ENCODE measurements at regions not wholly inside any gene's neighbourhood (a gene's known extent, or its start where the extent isn't known, plus 50 kb on each side); places are given as distances from the start of the nearest gene placed in this dataset.
A peak's percentile ranks its signal among the peaks of the same experiment; 100 is the strongest.

DNA sequence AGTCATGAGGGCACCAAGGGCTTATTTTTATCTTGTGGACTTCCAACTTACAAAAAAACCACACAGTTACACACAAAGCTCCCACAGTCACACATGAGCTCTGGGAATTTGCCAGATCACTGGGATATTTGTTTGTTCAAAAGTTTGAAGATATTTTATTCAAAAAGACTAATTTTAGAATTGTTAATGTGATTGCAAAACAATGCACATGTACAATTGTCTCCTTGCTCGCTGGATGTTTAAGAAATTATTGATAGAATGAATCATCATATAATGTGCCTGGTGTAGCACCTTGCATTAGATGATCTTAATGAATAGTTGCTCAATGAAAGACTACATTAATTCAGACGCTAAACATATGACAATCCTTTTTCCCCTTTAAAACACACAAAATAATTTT, 570.3 kb downstream of the LMO4 start:
- Histone ChIP-seq H3K9me3 (ENCODE audit: control insufficient read depth, low read depth, low read length) (no peaks in the 10 kb centered on the region), H3K27me3 (ENCODE audit: control insufficient read depth, insufficient read depth, low read length) (no peaks in the 10 kb centered on the region), H3K4me3 (ENCODE audit: low read length) (no peak overlapping the region), H3K27ac (ENCODE audit: low read length) (peak overlapping the region; percentile 70), H3K4me1 (ENCODE audit: control insufficient read depth, insufficient read depth, low read length) (peaks cover 13% of the 10 kb centered on the region), H3K36me3 (ENCODE audit: control insufficient read depth, insufficient read depth, low read length) (no peaks in the 10 kb centered on the region)
- no peak for DNase-seq
- 80% methylated on average over 1 of the region's 2 CpGs for WGBS (ENCODE audit: insufficient coverage, low lambda C conversion rate)

DNA sequence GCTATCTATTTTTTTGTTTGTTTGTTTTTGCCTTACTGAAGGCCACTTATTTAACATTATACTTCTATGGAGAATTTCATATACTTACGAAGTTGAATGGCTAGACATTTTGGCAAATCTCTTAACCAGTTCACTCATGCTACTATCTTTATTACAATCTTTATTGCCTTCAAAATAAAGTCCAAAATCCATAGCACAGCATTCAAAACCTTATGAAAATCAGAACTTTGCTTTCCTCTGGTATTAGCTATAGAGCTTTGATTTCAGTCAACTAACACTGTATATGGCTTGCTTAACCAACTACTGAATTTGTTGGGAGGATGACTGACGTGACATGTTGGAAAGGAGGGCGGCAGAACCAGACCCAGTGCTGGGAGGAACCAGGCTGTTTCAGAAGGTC, 571.1 kb downstream of the LMO4 start:
- Histone ChIP-seq H3K27me3 (ENCODE audit: control insufficient read depth, insufficient read depth, low read length) (no peaks in the 10 kb centered on the region), H3K36me3 (ENCODE audit: control insufficient read depth, insufficient read depth, low read length) (no peaks in the 10 kb centered on the region), H3K9me3 (ENCODE audit: control insufficient read depth, low read depth, low read length) (no peaks in the 10 kb centered on the region), H3K27ac (ENCODE audit: low read length) (no peak overlapping the region), H3K4me3 (ENCODE audit: low read length) (no peak overlapping the region), H3K4me1 (ENCODE audit: control insufficient read depth, insufficient read depth, low read length) (peaks cover 13% of the 10 kb centered on the region)
- DNase-seq: no peak
- 80% methylated on average over 1 of the region's 3 CpGs for WGBS (ENCODE audit: insufficient coverage, low lambda C conversion rate)

DNA sequence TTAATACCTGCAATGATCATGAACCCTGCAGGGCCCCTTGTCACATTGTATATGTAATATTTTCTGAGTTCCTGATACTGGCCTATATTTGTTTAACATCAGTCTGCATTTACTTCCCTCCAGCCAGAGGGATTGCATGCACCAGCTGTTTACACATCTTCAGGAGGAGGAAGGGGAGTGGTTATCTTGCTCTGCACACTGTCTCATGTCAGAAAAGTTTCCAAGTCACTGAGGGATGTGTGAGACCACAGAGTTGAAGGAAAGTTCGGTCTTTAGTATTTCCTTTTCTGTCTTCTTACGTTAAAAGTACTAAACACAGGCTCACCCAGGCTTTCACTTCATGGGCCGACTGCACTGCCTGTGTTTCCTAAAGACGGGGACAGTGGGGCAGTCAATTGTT, 574.1 kb downstream of the LMO4 start:
- Histone ChIP-seq H3K4me1 (ENCODE audit: control insufficient read depth, insufficient read depth, low read length) (peaks cover 12% of the 10 kb centered on the region), H3K36me3 (ENCODE audit: control insufficient read depth, insufficient read depth, low read length) (no peaks in the 10 kb centered on the region), H3K27me3 (ENCODE audit: control insufficient read depth, insufficient read depth, low read length) (no peaks in the 10 kb centered on the region), H3K9me3 (ENCODE audit: control insufficient read depth, low read depth, low read length) (no peaks in the 10 kb centered on the region), H3K27ac (ENCODE audit: low read length) (peak overlapping the region; percentile 1), H3K4me3 (ENCODE audit: low read length) (no peak overlapping the region)
- WGBS (ENCODE audit: insufficient coverage, low lambda C conversion rate): no CpG with 5 or more reads among the region's 4 CpGs
- DNase-seq: peak; percentile 59 to 77

DNA sequence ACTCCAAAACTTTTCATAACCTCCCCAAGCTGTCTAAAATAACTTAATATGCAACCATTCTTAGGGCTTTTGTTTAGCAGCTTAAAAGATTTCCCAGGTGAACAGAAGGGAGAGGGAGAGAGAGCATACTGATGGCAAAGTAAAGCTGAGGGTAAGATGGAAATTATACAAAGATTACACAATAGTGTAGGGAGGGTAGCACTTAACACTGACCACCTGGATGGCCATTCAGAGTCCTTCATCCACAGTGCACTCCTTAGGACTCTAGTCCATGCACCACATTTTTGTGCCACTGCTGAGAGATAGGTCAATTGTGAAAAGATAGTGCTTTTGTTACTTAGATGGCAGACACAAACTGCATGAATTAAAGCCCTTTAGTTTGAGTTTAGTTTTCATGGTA, 574.6 kb downstream of the LMO4 start:
- peaks cover 9% of the 10 kb centered on the region for H3K4me1 ChIP-seq (ENCODE audit: control insufficient read depth, insufficient read depth, low read length)
- H3K4me3 ChIP-seq (ENCODE audit: low read length): no peak overlapping the region

DNA sequence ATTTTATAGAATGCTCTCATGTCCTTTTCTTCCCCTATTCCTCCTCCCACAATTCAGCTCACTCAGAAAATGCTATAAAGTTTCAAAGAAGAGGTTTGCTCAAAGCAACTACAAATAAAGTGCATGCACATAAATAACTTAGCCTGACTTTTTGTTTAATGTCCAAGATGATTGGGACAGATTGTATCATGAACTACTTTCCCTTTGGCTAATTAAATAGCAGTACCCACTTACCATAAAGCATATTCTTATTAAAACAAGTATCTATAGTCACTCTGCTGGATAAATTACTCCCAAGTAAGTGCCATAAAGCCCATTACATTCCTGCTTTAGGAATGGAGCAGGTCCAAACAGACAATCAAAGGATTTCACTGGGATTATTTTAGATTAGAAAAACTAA, 576.0 kb downstream of the LMO4 start:
- H3K4me1 ChIP-seq (ENCODE audit: control insufficient read depth, insufficient read depth, low read length): peaks cover 9% of the 10 kb centered on the region
- DNase-seq: no peak
- no peak overlapping the region for H3K27ac ChIP-seq (ENCODE audit: low read length)

More for the DNA sequence above, 574.6 kb downstream of the LMO4 start:
- H3K36me3 ChIP-seq (ENCODE audit: control insufficient read depth, insufficient read depth, low read length): no peaks in the 10 kb centered on the region
- no peak for DNase-seq
- H3K9me3 ChIP-seq (ENCODE audit: control insufficient read depth, low read depth, low read length): no peaks in the 10 kb centered on the region
- peak overlapping the region; percentile 1 for H3K27ac ChIP-seq (ENCODE audit: low read length)
- H3K27me3 ChIP-seq (ENCODE audit: control insufficient read depth, insufficient read depth, low read length): no peaks in the 10 kb centered on the region

DNA sequence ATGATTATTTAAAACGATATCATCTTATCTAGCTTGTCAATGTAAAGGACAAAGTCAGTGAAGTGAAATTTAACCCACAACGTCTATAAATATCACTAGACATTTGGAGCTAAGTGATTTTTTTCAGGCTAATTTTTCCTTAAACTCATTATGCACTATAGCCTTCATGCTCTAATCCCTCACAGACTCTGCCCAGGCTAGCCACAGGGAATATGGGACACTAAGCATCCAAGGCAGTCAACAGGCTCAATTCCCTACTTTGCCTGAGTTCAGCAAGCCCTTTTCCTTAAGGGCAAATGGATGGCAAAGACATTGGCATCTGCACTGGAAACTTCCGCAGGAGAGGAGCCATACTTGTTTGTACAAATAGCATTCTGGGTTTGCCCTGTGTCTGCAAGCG, 577.0 kb downstream of the LMO4 start:
- 40% methylated on average over 1 of the region's 4 CpGs for WGBS (ENCODE audit: insufficient coverage, low lambda C conversion rate)
- DNase-seq: no peak

More for the DNA sequence above, 576.0 kb downstream of the LMO4 start:
- no peaks in the 10 kb centered on the region for H3K27me3 ChIP-seq (ENCODE audit: control insufficient read depth, insufficient read depth, low read length)
- no peaks in the 10 kb centered on the region for H3K36me3 ChIP-seq (ENCODE audit: control insufficient read depth, insufficient read depth, low read length)
- no peaks in the 10 kb centered on the region for H3K9me3 ChIP-seq (ENCODE audit: control insufficient read depth, low read depth, low read length)
- H3K4me3 ChIP-seq (ENCODE audit: low read length): no peak overlapping the region

DNA sequence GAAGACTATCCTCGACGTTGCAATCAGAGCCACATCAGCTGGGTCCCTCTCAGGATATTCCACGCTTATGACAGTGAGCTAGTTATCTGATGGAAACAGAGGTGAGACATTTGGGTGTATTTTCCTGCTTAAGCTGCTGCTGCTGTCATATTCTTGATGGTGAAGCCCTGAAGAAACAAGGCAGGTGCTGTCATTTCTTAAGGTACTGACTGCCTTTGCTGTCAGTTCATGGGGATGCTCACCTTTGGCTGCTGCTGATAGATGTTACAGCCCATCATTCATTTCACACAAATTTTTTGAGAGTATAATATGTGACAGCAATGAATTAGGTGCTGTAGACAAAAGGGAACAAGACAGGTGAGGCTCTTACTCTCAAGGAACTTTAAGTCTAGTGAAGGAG, 577.4 kb downstream of the LMO4 start:
- no peaks in the 10 kb centered on the region for H3K36me3 ChIP-seq (ENCODE audit: control insufficient read depth, insufficient read depth, low read length)
- no peak overlapping the region for H3K4me3 ChIP-seq (ENCODE audit: low read length)
- no peak for DNase-seq
- H3K27me3 ChIP-seq (ENCODE audit: control insufficient read depth, insufficient read depth, low read length): no peaks in the 10 kb centered on the region
- H3K4me1 ChIP-seq (ENCODE audit: control insufficient read depth, insufficient read depth, low read length): peaks cover 4% of the 10 kb centered on the region
- no peaks in the 10 kb centered on the region for H3K9me3 ChIP-seq (ENCODE audit: control insufficient read depth, low read depth, low read length)
- no peak overlapping the region for H3K27ac ChIP-seq (ENCODE audit: low read length)
- WGBS (ENCODE audit: insufficient coverage, low lambda C conversion rate): no CpG with 5 or more reads among the region's 3 CpGs

More for the DNA sequence above, 577.0 kb downstream of the LMO4 start:
- no peak overlapping the region for H3K4me3 ChIP-seq (ENCODE audit: low read length)
- no peaks in the 10 kb centered on the region for H3K27me3 ChIP-seq (ENCODE audit: control insufficient read depth, insufficient read depth, low read length)
- no peaks in the 10 kb centered on the region for H3K9me3 ChIP-seq (ENCODE audit: control insufficient read depth, low read depth, low read length)
- no peak overlapping the region for H3K27ac ChIP-seq (ENCODE audit: low read length)
- H3K4me1 ChIP-seq (ENCODE audit: control insufficient read depth, insufficient read depth, low read length): peaks cover 4% of the 10 kb centered on the region
- no peaks in the 10 kb centered on the region for H3K36me3 ChIP-seq (ENCODE audit: control insufficient read depth, insufficient read depth, low read length)

DNA sequence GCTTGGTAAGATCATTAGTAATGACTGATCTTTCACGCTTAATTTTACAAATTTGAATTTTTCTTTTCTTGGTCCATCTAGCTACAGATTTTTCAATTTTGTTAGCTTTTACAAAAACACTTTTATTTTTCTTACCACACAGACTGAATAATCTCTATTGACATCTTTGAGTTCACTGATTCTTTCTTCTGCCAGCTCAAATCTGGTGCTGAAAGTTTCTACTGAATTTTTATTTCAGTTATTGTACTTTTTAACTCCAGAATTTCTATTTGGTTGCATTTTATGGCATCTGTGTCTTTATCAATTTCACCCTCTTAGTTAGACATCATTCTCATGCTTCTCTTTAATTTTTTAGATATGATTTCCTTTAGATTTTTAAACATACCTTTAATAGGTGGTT, 584.7 kb downstream of the LMO4 start:
- no peak for DNase-seq
- H3K4me3 ChIP-seq (ENCODE audit: low read length): no peak overlapping the region
- H3K4me1 ChIP-seq (ENCODE audit: control insufficient read depth, insufficient read depth, low read length): no peaks in the 10 kb centered on the region
- H3K27me3 ChIP-seq (ENCODE audit: control insufficient read depth, insufficient read depth, low read length): no peaks in the 10 kb centered on the region
- no peak overlapping the region for H3K27ac ChIP-seq (ENCODE audit: low read length)
- WGBS (ENCODE audit: insufficient coverage, low lambda C conversion rate): 83% methylated on average over 1 of the region's 1 CpG
- H3K9me3 ChIP-seq (ENCODE audit: control insufficient read depth, low read depth, low read length): peaks cover 10% of the 10 kb centered on the region
- H3K36me3 ChIP-seq (ENCODE audit: control insufficient read depth, insufficient read depth, low read length): no peaks in the 10 kb centered on the region

DNA sequence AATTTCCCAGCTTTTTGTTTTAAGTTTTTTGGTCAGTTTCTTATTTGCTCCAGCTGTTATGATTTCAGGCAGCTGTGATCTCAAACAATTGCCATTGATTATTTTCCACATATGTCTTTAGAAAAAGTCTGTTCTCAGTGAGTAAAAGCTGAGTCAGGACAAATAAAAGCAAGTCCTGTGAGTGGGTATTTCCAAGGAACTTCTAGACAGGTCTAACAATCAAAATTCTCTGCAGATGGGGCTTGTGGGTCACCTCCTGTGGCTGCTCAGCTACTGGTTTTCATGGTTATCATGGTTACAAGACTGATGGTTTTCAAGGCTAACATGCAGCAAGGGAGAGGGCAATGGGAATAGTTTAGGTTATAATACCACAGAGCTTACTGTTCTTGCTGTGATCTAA, 585.7 kb downstream of the LMO4 start:
- Histone ChIP-seq H3K4me1 (ENCODE audit: control insufficient read depth, insufficient read depth, low read length) (no peaks in the 10 kb centered on the region), H3K36me3 (ENCODE audit: control insufficient read depth, insufficient read depth, low read length) (no peaks in the 10 kb centered on the region), H3K9me3 (ENCODE audit: control insufficient read depth, low read depth, low read length) (peaks cover 10% of the 10 kb centered on the region), H3K4me3 (ENCODE audit: low read length) (no peak overlapping the region), H3K27ac (ENCODE audit: low read length) (no peak overlapping the region), H3K27me3 (ENCODE audit: control insufficient read depth, insufficient read depth, low read length) (no peaks in the 10 kb centered on the region)
- DNase-seq: no peak

DNA sequence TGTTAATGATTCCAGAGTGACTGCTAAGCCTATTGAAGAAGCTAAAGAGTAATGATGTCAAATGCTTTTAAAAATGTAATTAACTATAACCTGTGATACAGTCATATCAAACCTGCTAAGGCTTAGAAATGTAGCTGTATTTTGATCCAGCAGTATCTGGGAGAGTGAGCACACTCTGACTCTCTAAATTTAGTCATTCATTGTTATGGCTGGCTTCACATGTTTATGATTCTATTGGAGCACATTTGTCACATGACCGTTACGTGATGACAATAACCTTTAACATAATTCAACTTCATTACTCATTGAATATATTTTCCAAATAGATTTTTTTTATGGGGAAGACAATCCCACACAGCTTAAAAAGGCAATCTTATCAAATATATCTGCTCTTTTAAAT, 587.1 kb downstream of the LMO4 start:
- Histone ChIP-seq H3K9me3 (ENCODE audit: control insufficient read depth, low read depth, low read length) (peaks cover 10% of the 10 kb centered on the region), H3K27me3 (ENCODE audit: control insufficient read depth, insufficient read depth, low read length) (no peaks in the 10 kb centered on the region), H3K4me3 (ENCODE audit: low read length) (no peak overlapping the region), H3K4me1 (ENCODE audit: control insufficient read depth, insufficient read depth, low read length) (no peaks in the 10 kb centered on the region), H3K36me3 (ENCODE audit: control insufficient read depth, insufficient read depth, low read length) (no peaks in the 10 kb centered on the region), H3K27ac (ENCODE audit: low read length) (no peak overlapping the region)
- no peak for DNase-seq
- no CpG with 5 or more reads among the region's 2 CpGs for WGBS (ENCODE audit: insufficient coverage, low lambda C conversion rate)

DNA sequence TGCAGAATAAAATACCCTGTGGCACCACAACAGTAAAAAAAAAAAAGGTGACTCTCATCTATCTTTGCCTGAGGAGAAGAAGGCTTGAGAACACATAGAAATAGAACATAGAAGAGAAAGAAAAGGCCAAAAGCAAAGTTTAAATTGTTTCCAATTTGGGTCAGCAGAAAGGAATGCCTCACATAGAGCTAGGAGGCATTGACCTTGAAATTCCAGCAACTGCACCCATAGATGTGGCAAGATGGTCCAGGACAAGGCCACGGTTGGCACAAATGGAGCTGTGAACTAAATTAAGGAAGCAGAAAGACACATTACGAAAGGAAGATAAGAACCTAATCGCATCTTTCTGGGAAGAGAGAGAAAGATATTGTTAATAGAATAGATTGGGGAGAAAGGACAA, 588.3 kb downstream of the LMO4 start:
- H3K4me1 ChIP-seq (ENCODE audit: control insufficient read depth, insufficient read depth, low read length): no peaks in the 10 kb centered on the region
- 86% methylated on average over 1 of the region's 3 CpGs for WGBS (ENCODE audit: insufficient coverage, low lambda C conversion rate)
- H3K4me3 ChIP-seq (ENCODE audit: low read length): no peak overlapping the region
- peaks cover 10% of the 10 kb centered on the region for H3K9me3 ChIP-seq (ENCODE audit: control insufficient read depth, low read depth, low read length)
- H3K36me3 ChIP-seq (ENCODE audit: control insufficient read depth, insufficient read depth, low read length): no peaks in the 10 kb centered on the region
- H3K27me3 ChIP-seq (ENCODE audit: control insufficient read depth, insufficient read depth, low read length): no peaks in the 10 kb centered on the region
- H3K27ac ChIP-seq (ENCODE audit: low read length): no peak overlapping the region
- no peak for DNase-seq
